Mammary epithelial cell (primary cell): ENCODE measurements at regions not wholly inside any gene's neighbourhood (a gene's known extent, or its start where the extent isn't known, plus 50 kb on each side); places are given as distances from the start of the nearest gene placed in this dataset.

ENCODE experiments used
- CTCF ChIP-seq, 2 donors: IDR thresholded peaks in 1 of 2; conservative IDR thresholded peaks in 1 of 2; 2 replicates each; pipeline ENCODE4 v1.5.1; 2011 to 2012; ENCODE audit warnings: inconsistent platforms in 2 of 2, low read length in 2 of 2, mild to moderate bottlenecking in 2 of 2, control low read depth in 1 of 2, low read depth in 1 of 2; ENCODE audit not compliant: insufficient read depth in 1 of 2; ENCODE audit errors: extremely low read depth in 1 of 2
- EZH2 ChIP-seq: IDR thresholded peaks from 2 replicates; pipeline ENCODE4 v1.6.1; 2012; ENCODE audit warnings: low read length, inconsistent platforms, borderline replicate concordance

GRCh38 chr13:95411428-95412040 lies 110.3 kb upstream of the ABCC4 start:
- no peak for TF ChIP-seq CTCF (conservative IDR thresholded peaks at IDR 0.05 in 1 of 2, IDR thresholded peaks at IDR 0.05 in 1 of 2; ENCODE audit: extremely low read depth in 1 of 2, insufficient read depth in 1 of 2, low read depth in 1 of 2, low read length in 2 of 2)
- TF ChIP-seq EZH2, result no peak
